ENCODE measurements at regions not wholly inside any gene's neighbourhood (a gene's known extent, or its start where the extent isn't known, plus 50 kb on each side); places are given as distances from the start of the nearest gene placed in this dataset.
A peak's percentile ranks its signal among the peaks of the same experiment; 100 is the strongest.
"Not testable (repeated sequence)": the region's sequence is repeated elsewhere in the genome, so short reads cannot be mapped to it uniquely, and the experiment has no call there.

DNA sequence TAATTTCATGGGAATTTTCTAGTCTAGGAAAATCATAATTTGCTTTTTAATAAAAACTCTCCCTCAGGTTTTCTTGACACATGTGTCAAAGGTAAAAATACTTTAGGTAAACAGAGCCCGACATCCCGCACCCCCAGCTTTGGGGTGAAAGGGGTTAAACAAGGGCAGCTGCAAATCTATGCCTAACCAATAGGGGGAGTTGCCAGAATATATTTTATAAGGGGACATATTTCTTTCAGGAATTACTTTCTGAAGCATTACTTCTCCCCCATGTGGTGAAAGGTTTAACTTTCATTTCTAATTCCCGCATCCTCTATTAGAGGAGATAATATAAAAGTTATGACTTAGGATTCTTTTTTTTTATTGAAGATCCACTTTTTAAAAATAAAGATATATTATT is 53.9 kb upstream of the HEPH start:
- Histone ChIP-seq H3K27ac (no peak overlapping the region), H3K9me2 (replicated peaks; ENCODE audit: insufficient read depth) (no peaks in the 10 kb centered on the region), H2AFZ (no peak overlapping the region), H3K4me3 (no peak overlapping the region), H3K27me3 (no peaks in the 10 kb centered on the region), H3K36me3 (replicated peaks; ENCODE audit: insufficient read depth, low read depth) (no peaks in the 10 kb centered on the region), H3K4me1 (ENCODE audit: insufficient read depth) (no peaks in the 10 kb centered on the region), H4K20me1 (ENCODE audit: insufficient read depth, poor library complexity, severe bottlenecking) (no peaks in the 10 kb centered on the region), H3K4me2 (no peak overlapping the region), H3K79me2 (no peaks in the 10 kb centered on the region), H3K9me3 (ENCODE audit: low read depth) (no peaks in the 10 kb centered on the region)
- 68% methylated on average over 3 of the region's 3 CpGs for whole genome bisulfite sequencing (ENCODE audit: low lambda C conversion rate, missing lambda C conversion rate)
- TF ChIP-seq, protein P1, sequence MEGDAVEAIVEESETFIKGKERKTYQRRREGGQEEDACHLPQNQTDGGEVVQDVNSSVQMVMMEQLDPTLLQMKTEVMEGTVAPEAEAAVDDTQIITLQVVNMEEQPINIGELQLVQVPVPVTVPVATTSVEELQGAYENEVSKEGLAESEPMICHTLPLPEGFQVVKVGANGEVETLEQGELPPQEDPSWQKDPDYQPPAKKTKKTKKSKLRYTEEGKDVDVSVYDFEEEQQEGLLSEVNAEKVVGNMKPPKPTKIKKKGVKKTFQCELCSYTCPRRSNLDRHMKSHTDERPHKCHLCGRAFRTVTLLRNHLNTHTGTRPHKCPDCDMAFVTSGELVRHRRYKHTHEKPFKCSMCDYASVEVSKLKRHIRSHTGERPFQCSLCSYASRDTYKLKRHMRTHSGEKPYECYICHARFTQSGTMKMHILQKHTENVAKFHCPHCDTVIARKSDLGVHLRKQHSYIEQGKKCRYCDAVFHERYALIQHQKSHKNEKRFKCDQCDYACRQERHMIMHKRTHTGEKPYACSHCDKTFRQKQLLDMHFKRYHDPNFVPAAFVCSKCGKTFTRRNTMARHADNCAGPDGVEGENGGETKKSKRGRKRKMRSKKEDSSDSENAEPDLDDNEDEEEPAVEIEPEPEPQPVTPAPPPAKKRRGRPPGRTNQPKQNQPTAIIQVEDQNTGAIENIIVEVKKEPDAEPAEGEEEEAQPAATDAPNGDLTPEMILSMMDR (IDR thresholded peaks at IDR 0.05; ENCODE audit: poor library complexity) = peak; percentile 44
- no peak for TF ChIP-seq EZH2 (IDR thresholded peaks at IDR 0.05; ENCODE audit: borderline replicate concordance)
- peak; percentile 9 for DNase-seq (ENCODE audit: low spot score)

DNA sequence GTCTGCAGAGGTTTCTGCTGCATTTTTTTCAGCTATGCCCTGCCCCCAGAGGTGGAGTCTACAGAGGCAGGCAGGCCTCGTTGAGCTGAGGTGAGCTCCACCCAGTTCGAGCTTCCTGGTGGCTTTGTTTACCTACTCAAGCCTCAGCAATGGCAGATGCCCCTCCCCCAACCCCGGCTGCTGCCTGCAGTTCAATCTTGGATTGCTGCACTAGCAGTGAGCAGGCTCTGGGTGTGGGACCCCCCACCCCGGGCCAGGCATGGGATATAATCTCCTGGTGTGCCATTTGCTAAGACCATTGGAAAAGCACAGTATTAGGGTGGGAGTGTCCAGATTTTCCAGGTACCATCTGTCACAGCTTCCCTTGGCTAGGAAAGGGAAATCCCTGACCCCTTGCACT is 56.2 kb upstream of the HEPH start:
- not testable (repeated sequence) for H3K79me2 ChIP-seq; H3K9me2 ChIP-seq (replicated peaks; ENCODE audit: insufficient read depth); H4K20me1 ChIP-seq (ENCODE audit: insufficient read depth, poor library complexity, severe bottlenecking); H3K4me2 ChIP-seq; H3K4me3 ChIP-seq; H3K36me3 ChIP-seq (replicated peaks; ENCODE audit: insufficient read depth, low read depth); H3K4me1 ChIP-seq (ENCODE audit: insufficient read depth); H3K27ac ChIP-seq; H3K9me3 ChIP-seq (ENCODE audit: low read depth); DNase-seq (ENCODE audit: low spot score); H2AFZ ChIP-seq; H3K27me3 ChIP-seq
- 62% methylated on average over 4 of the region's 4 CpGs for WGBS (ENCODE audit: low lambda C conversion rate, missing lambda C conversion rate)

DNA sequence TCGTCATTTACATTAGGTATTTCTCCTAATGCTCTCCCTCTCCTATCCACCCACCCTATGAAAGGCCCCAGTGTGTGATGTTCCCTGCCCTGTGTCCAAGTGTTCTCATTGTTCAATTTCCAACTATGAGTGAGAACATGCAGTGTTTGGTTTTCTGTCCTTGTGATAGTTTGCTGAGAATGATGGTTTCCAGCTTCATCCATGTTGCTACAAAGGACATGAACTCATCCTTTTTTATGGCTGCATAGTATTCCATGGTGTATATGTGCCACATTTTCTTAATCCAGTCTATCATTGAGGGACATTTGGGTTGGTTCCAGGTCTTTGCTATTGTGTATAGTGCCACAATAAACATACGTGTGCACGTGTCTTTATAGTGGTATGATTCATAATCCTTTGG is 61.6 kb upstream of the HEPH start:
- H3K36me3 ChIP-seq (replicated peaks; ENCODE audit: insufficient read depth, low read depth); H2AFZ ChIP-seq: not testable (repeated sequence)

DNA sequence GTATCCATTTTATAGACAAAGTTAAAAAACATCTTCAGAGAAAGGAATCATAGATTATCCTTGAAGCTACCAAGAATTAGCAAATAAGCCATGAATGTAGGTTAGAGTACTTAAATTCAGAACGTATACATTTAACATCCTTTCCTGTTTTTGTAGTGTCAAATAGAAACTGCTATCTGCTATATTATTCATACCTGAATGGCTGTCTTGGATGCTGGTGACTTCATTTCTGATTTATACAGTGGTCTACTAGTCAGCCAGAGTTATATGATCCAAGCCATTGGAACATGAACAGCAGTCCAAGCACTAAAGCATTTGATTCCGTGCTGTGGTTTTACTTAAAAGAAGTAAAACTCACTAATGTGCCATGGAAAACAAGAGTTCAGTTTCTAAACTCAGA is 58.3 kb upstream of the VSIG4 start:
- TF ChIP-seq EZH2 (IDR thresholded peaks at IDR 0.05; ENCODE audit: borderline replicate concordance) = no peak
- TF ChIP-seq, protein P1 (IDR thresholded peaks at IDR 0.05; ENCODE audit: poor library complexity) = no peak
- no peak for TF ChIP-seq EZH2phosphoT487 (IDR thresholded peaks at IDR 0.05; ENCODE audit: low read depth, severe bottlenecking, unreplicated experiment)
- Histone ChIP-seq H3K4me1 (ENCODE audit: insufficient read depth) (no peaks in the 10 kb centered on the region), H3K4me3 (no peak overlapping the region), H3K9me2 (replicated peaks; ENCODE audit: insufficient read depth) (no peaks in the 10 kb centered on the region), H3K9me3 (ENCODE audit: low read depth) (no peaks in the 10 kb centered on the region), H3K79me2 (no peaks in the 10 kb centered on the region), H3K36me3 (replicated peaks; ENCODE audit: insufficient read depth, low read depth) (no peaks in the 10 kb centered on the region), H3K27me3 (no peaks in the 10 kb centered on the region), H3K4me2 (no peak overlapping the region), H4K20me1 (ENCODE audit: insufficient read depth, poor library complexity, severe bottlenecking) (no peaks in the 10 kb centered on the region), H2AFZ (no peak overlapping the region), H3K27ac (no peak overlapping the region)
- WGBS (ENCODE audit: low lambda C conversion rate, missing lambda C conversion rate) = 88% methylated on average over 2 of the region's 2 CpGs
- no peak for DNase-seq (ENCODE audit: low spot score)

More for the DNA sequence above, 61.6 kb upstream of the HEPH start:
- H3K4me1 ChIP-seq (ENCODE audit: insufficient read depth); H3K9me2 ChIP-seq (replicated peaks; ENCODE audit: insufficient read depth); H3K27me3 ChIP-seq; H3K4me2 ChIP-seq; H4K20me1 ChIP-seq (ENCODE audit: insufficient read depth, poor library complexity, severe bottlenecking); H3K79me2 ChIP-seq; H3K9me3 ChIP-seq (ENCODE audit: low read depth); DNase-seq (ENCODE audit: low spot score); H3K27ac ChIP-seq; H3K4me3 ChIP-seq: not testable (repeated sequence)
- 80% methylated on average over 3 of the region's 3 CpGs for WGBS (ENCODE audit: low lambda C conversion rate, missing lambda C conversion rate)

DNA sequence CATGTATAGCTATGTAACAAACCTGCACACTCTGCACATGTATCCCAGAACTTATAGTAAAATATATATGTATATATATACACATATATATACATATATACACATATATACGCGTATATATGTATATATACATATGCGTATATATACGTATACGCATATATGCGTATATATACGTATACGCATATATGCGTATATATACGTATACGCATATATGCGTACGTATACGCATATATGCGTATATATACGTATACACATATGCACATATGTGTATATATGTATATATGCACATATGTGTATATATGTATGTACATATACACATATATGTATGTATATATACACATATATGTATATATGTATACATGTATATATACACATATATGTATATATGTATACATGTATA is 57.1 kb upstream of the VSIG4 start:
- not testable (repeated sequence) for H3K79me2 ChIP-seq

DNA sequence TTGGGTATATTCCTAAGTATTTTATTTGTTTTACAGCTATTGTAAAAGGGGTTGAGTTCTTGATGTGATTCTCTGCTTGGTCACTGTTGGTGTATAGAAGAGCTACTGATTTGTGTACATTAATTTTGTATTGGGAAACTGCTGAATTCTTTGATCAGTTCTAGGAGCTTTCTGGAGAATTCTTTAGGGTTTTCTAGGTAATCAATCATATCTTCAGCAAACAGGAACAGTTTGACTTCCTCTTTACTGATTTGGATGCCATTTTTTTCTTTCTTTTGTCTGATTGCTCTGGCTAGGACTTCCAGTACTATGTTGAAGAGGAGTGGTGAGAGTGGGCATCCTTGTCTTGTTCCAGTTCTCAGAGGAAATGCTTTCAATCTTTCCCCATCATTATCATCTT is 50.1 kb upstream of the VSIG4 start:
- not testable (repeated sequence) for H3K9me3 ChIP-seq (ENCODE audit: low read depth); H3K27me3 ChIP-seq; H3K4me1 ChIP-seq (ENCODE audit: insufficient read depth); H4K20me1 ChIP-seq (ENCODE audit: insufficient read depth, poor library complexity, severe bottlenecking); H3K4me2 ChIP-seq; H3K9me2 ChIP-seq (replicated peaks; ENCODE audit: insufficient read depth); H3K27ac ChIP-seq; H2AFZ ChIP-seq; H3K36me3 ChIP-seq (replicated peaks; ENCODE audit: insufficient read depth, low read depth); DNase-seq (ENCODE audit: low spot score); H3K79me2 ChIP-seq; H3K4me3 ChIP-seq

More for the DNA sequence above, 57.1 kb upstream of the VSIG4 start:
- H3K4me2 ChIP-seq; H3K4me3 ChIP-seq; H3K36me3 ChIP-seq (replicated peaks; ENCODE audit: insufficient read depth, low read depth); H3K9me2 ChIP-seq (replicated peaks; ENCODE audit: insufficient read depth); H3K4me1 ChIP-seq (ENCODE audit: insufficient read depth); H3K9me3 ChIP-seq (ENCODE audit: low read depth); H3K27ac ChIP-seq; H4K20me1 ChIP-seq (ENCODE audit: insufficient read depth, poor library complexity, severe bottlenecking); H2AFZ ChIP-seq; H3K27me3 ChIP-seq; DNase-seq (ENCODE audit: low spot score): not testable (repeated sequence)
- WGBS (ENCODE audit: low lambda C conversion rate, missing lambda C conversion rate) = no CpG with 5 or more reads among the region's 16 CpGs

All from hepatocyte (in vitro differentiated cells).